ENCODE measurements at regions not wholly inside any gene's neighbourhood (a gene's known extent, or its start where the extent isn't known, plus 50 kb on each side); places are given as distances from the start of the nearest gene placed in this dataset.
A peak's percentile ranks its signal among the peaks of the same experiment; 100 is the strongest.
"Not testable (repeated sequence)": the region's sequence is repeated elsewhere in the genome, so short reads cannot be mapped to it uniquely, and the experiment has no call there.

DNA sequence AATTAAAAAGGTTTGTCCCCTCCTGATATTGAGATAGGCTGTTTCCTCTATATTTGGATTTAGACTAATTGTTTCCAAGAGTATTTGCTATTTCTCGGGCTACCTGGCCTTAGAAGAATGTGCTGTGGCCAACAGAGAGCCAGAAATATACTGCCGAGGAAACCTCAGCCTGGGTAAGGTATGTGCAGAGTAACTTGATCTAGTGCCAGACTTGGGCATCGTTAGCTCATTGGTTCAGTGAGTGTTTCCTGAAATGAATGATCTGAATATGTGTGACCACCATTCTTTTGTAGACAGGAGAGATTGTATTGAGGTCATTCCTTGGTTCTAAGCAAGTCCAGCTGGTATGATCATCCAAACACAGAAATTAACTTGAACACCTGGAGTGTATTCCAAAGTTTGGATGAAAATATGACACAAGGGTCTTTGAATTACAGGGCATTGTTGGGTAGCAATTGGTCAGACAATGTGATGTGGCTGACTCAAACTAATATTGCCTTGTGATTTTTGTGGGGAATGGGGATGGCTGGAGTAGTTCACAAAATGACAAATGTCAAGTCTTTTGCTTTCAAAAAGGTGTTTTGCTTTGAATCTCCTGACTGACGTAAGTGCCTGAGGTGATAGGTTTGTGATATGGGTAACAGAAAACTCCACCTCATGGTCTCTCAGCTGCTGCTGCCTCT lies 100.2 kb upstream of the CXCL13 start:
- DNase-seq = no peak

- DNase-seq = no peak
Observed at GRCh38 chr4:77505958-77506319, 99.7 kb upstream of the CXCL13 start.

DNA sequence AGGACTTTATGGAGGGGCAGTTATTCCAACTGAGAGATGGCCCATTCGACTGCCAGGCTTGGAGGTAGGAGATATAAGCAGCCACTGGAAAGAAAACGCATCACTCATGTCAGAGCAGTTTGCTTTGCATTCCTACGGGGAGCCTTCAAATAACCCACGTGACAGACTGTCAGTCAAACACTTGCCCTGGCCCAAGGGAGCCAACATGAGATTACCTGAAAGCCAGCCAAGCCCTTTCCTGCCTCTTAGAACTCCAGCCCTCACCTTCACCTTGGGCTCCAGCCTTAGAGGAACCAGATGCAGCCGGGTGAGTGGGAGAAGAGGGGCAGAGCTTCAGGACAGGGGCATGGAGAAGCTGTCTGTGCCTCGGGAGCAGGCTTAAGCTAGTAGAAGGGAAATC lies 95.3 kb upstream of the CXCL13 start:
- DNase-seq = no peak

- no peak for DNase-seq
Observed at GRCh38 chr4:77525538-77525937, 80.1 kb upstream of the CXCL13 start.

DNA sequence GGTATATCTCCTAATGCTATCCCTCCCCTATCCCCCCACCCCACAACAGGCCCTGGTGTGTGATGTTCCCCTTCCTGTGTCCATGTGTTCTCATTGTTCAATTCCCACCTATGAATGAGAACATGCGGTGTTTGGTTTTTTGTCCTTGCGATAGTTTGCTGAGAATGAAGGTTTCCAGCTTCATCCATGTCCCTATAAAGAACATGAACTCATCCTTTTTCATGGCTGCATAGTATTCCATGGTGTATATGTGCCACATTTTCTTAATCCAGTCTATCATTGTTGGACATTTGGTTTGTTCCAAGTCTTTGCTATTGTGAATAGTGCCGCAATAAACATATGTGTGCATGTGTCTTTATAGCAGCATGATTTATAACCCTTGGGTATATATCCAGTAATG lies 77.7 kb upstream of the CXCL13 start:
- not testable (repeated sequence) for DNase-seq

DNA sequence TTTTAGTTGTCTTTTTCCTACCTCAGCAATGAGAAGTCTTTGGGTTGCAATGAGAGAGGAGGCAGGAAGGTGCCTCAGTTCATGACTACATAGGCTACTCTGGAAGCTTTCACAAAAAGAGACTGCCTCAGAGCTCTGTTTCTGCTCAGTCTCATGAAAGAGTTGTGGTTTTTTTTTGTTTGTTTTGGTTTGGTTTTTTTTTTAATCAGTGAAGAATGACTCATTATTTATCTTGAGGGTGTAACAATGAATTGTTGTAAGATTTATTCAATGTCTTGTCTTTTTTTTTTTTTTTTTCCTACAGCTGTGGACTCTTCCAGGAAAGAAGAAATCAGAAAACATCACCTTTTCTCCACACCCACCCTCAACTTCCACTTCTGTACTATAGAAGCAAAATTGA lies 67.5 kb upstream of the CXCL13 start:
- DNase-seq = no peak

GRCh38 chr4:77538574-77539157 lies 67.0 kb upstream of the CXCL13 start:
- DNase-seq = peak; percentile 8 to 12

Measured in right lung (tissue), 2 donors.